ENCODE measurements at regions not wholly inside any gene's neighbourhood (a gene's known extent, or its start where the extent isn't known, plus 50 kb on each side); places are given as distances from the start of the nearest gene placed in this dataset.

DNA sequence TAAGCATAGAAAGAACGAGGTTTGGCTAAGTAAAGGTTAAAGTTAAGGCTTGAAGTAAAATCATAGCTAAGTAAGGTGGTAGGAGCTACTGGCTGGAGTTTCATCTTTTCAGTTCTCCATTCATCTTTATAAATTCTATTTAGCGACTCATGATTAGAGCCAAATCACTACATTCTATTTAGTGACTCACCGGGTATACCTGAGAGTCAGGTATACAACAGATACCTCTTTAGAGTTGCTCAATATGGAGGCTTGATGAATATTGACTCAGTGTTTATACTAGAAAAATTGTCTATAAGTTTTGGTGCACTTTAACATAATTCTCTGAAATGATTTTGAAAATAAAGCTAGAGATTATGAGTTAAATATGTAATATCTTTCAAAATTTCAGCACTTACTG, 328.8 kb upstream of the GRM7 start:
- no peak for DNase-seq

DNA sequence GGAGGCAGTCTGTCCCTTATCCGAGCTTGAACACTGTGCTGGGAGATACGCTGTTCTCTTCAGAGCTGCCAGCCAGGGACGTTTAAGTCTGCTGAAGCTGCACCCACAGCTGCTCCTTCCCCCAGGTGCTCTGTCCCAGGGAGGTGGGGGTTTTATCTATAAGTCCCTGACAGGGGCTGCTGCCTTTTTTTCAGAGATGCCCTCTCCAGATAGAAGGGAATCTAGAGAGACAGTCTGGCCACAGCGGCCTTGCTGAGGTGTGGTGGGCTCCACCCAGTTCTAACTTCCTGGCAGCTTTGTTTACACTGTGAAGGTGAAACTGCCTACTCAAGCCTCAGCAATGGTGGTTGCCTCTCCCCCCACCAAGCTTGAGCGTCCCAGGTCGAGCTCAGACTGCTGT, 319.9 kb upstream of the GRM7 start:
- no peak for DNase-seq

DNA sequence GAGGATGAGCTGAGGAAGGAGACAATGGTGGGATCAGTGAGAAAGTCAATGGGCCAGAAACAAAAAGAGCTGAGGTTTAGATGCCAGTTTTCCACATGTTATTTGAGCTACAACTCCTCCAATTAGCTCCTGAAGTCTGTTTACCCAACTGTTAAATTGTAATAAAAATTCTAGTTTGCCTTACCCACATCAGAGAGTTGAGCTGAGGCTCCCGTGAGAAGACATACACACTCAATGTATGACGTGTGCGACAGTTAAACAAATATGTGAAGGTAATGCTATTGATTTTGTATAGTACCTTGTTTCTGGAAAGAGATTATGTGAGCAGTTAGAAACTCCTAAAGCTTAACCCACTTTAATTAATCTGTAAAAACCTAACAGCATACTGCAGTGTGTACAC, 318.1 kb upstream of the GRM7 start:
- DNase-seq: no peak

DNA sequence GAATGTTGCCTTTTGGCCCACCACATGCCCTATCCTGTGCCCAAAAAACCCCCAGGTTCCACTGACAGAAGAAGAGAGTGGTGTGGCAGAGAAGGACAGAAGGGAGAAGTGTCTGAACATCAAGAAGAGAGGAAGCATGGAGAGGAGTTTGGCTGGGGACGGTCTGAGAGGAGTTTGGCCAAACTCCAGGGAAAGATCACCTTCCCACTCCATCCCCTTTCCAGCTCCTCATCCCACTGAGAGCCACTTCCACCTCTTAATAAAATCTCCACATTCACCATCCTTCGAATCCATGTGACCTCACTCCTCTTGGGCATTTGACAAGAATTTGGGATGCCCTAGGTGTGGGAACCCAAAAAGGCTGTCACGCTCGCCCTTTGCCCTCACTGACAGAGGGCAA, 311.6 kb upstream of the GRM7 start:
- no peak for DNase-seq

DNA sequence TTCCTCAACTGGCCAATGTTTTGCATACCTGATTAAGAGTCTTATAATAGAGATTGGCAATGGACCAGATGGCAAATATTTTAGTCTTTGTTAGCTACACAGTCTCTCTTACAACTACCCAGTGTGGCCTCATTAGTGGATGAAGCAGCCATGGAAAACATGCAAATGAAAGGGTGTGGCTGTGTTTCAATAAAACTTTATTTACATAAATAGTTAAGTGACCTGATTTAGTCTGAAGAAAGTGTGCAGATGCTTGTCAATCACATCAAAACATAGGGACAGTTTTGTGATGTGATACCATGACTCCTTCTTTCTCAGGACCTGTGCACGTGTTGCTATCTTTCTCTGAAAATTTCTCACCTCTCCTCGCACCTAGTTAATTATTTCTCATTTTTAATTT, 309.8 kb upstream of the GRM7 start:
- no peak for DNase-seq

DNA sequence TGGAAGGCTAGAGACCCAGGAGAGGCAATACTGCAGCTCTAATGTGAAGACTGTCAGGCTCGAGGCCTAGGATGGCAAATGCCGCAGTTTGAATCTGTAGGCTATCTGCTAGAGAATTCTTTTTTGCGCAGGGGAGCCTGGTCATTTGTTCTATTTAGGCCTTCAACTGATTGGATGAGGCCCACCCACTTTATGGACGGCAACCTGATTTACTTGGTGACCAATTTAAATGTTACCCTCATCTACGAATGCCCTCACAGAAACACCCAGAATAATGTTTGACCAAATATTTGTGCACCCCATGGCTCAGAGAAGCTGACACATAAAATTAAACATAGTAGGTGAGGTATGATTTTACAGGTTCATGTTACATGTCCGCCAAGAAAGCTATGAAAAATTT, 300.7 kb upstream of the GRM7 start:
- no peak for DNase-seq

DNA sequence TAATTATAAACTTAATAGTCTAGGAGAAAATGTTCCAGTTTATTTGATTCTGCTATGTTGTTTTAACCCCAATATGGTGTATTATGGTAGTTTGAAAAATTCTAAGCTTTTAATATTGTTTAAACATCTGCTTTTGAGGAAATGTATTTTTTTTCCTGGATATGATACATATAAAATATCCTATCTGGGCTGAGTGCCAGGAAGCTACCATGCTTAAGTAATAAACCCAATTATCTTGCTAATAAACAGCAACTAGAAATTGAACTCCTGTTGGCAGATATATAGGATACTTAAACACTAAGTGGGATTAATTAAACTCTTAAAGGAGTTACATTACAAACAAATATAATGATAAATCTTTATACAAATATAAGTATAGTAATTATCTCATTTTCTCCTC, 293.7 kb upstream of the GRM7 start:
- DNase-seq: no peak

DNA sequence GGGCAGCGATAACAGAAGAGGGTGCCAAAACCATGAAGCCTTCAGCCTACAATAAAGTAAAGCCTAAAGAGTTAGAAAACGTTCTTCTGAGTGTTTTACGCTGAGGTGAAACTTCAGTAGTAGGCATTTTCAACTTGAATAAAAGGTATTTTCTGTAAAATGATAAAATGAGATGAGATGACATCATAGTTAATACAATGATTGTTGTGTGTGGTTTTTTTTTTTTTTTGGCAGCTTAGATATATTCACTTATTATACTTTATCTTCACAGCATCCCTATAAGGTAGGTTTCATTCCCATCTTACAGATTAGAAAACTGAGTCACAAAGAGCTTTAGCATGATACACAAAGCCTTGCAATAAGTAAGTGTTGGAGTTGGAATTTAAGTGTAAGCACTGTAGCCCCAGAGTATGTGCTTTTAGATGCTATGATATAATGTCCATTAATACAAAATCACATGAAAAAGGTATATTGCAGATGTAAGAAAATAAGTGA, 291.9 kb upstream of the GRM7 start:
- DNase-seq: no peak

DNA sequence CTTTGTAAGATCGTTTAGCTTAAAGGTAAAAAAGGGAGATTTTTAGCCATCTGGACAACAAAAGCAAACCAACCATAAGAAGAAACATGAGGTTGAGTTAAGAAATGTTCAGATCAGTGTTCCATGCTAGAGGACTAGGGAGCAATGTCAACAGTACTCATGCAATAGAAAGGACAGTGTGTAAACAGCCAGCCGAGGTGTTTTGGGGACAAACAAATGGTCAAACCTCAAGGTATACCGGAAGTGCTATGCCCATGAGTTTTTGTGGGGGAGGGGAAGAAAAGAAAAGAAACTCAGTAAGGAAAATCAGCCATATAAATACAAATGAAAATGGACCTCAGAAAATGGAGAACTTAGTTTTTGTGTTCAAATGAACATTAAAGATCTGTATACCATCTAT, 289.5 kb upstream of the GRM7 start:
- no peak for DNase-seq

DNA sequence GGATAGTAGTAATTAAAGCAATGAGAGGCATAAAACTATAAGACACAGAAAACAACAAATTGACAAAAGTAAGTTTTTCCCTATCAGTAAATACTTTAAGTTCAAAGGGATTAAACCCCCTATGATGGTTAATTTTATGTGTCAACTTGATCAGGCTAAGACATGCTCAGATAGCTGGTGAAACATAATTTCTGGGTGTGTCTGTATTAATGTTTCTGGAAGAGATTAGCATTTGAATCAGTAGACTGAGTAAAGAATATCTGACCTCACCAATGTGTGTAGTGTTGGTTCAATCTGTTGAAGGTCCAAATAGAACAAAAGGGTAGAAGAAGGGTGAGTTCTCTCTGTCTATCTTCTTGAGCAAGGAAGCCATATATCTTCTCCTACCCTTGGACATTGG, 283.3 kb upstream of the GRM7 start:
- DNase-seq: no peak

DNA sequence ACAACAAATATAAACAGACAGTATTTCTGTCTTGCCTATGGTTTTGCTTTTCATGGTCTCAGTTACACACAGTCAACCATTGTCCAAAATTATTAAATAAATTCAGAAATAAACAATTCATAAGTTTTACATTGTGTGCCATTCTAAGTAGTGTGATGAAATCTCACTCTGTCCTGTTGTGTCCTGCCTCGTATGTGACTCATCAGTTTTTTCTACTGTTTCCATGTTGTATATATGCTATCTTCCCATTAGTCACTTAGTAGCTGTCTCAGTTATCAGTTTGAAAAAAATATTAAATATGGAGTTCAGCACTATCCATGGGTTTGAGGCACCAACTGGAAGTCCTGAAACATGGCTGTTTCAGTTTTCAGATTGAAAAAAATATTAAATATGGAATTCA, 282.4 kb upstream of the GRM7 start:
- DNase-seq: no peak

DNA sequence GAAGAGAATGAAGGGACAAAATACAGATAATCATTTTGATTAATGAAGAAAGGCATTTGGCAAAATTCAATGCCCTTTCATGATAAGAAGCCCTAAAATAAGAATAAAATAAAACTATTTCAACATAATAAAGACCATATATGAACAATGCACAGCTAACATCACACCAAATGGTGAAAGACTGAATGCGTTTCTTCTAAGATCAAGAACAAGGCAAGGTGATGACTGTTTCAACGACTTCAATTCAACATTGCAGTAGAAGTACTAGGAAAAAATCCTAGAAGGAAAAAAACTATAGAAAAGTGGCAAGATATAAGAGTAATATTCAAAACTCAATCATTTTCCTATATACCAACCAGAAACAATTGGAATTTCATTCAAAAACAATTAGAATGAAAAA, 280.1 kb upstream of the GRM7 start:
- DNase-seq: no peak

DNA sequence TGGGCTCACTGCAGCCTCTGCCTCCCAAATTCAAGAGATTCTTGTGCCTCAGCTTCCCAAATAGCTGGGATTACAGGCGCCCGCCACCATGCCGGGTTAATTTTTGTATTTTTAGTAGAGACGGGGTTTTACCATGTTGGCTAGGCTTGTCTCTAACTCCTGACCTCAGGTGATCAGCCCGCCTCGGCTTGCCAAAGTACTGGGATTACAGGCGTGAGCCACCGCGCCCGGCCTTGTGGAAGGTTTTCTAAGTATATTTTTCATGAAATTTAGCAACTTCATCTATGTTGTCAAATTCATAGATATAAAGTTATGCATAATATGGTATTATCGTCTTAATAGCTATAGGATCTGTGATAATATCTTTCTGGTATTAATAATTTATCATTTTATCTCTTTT, 275.6 kb upstream of the GRM7 start:
- DNase-seq: no peak

DNA sequence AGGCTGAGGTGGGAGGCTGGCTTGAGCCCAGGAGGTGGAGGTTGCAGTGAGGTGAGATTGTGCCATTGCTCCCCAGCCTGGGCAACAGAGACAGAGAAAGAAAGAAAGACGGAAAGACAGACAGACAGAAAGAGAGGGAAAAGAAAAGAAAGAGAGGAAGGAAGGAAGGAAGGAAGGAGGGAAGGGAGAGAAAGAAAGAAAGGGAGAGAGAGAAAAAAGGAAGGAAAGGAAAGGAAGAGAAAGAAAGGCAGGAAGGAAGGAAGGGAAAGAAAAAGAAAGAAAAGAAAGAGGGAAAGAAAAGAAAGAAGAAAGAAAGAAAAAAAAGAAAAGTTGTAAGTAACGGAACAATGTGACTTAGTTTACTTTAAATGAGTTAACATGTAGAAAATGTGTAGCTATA, 260.7 kb upstream of the GRM7 start:
- DNase-seq: no peak

DNA sequence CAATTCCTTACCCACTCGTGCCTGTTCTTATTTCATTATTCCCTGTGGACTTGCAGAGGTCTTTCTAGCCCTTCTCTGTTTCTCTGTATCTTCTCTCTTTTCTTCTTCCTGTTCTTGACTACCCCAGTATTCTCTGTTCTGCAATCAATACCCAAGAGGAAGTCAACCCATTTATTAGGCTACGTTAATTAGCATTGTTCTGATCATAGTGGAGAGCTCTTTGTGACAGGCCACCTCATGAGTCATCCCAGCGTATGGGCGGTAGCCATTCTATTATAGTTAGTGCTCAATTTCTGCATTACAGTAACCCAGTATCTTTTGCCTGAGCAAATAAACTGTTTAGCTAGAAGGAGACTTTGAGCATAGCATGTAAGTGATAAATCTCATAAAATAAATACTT, 259.5 kb upstream of the GRM7 start:
- no peak for DNase-seq

DNA sequence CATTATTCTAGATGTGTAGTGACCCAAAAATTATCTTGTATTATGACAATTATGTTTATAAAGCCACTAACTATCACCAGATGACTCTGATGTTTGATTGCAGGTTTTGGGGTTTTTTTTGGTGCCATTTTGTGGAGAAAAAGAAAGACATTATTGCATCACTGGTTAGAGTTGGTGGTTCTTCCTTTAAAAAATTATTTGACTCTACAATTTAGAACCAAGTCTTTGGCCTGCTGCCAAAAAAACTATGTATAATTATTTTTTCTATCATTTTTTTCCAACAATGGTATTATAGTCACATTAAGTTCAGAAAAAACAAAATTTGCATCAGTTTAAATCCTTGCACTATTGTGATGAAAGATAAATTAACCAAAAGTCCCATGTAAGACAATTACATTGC, 258.6 kb upstream of the GRM7 start:
- DNase-seq: no peak

DNA sequence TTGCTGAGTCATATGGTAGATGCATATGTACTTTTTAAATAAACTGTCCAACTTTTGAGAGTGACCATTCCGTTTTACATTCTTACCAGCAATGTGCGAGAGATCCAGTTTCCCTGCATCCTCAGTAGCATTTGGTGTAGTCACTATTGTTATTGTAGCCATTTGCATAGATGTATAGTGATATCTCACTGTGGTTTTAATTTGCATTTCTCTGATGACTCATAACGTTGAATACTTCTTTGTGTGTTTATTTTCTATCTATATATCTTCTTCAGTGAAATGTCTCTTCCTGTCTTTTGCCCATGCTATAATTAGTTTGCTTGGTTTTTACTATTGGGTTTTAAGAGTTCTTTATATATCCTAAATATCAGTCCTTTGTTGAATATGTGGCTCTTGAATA, 255.7 kb upstream of the GRM7 start:
- no peak for DNase-seq

DNA sequence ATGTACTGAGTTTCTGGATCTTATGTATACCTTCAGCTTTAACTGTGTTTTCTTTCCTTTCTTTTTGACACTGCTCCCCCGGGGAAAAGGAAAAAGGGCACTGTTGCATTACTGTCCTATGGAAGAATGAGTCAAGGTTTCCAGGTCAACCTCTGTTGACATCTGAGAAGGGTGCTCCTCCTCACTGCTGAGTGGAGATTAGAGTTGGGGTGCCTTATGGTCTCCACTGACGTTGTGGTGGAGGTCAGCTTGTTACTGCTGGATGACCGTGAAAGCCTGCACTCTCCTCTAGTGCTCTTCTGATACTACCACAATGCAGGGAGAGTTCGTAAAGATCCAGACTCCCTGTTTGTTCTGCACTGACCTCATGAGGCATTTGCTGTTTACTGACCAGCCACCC, 252.1 kb upstream of the GRM7 start:
- DNase-seq: no peak

DNA sequence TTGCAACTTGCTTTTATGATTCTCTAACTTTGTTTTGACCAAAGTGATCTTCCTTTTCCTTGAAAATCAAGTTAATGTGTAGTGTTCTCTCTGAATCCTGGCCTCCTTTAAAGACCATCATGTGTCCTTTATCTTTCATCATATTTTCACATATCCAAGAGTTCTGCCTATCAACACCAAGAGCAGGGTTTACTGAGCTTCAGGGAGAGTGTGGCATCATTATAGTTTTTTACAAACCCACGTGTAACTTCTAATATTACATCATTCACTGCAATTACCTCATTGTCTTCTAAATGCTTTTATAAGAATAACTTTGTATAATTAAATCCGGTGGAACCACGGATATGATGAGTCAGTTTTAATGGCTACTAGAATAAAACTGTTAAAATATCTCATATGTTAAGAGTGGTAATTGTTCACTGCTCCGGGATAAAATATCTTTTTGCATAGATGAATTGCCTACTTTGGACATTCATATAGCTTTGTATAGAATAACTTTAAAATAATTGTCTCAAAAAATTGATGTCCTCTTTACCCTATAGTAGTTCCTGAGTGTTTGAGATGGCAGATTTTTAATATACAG, 248.8 kb upstream of the GRM7 start:
- no peak for DNase-seq

DNA sequence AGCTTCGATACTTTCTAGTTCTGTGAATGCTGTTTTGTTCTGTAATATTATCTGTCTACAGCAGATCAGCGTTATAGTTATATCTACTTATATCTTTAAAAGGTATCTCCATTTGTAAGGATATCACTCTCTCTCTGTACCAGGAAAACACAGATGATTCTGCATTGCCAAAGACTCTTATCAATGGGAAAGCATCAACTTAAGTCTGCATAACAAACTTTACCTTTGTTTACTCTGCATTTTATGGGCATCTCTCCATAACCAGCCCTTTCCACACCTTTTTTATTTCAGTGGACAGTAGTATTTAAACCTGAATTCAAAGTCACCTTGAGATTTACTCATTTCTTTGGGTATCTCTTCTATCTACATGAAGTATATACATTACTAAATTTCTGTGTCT, 238.7 kb upstream of the GRM7 start:
- no peak for DNase-seq

DNA sequence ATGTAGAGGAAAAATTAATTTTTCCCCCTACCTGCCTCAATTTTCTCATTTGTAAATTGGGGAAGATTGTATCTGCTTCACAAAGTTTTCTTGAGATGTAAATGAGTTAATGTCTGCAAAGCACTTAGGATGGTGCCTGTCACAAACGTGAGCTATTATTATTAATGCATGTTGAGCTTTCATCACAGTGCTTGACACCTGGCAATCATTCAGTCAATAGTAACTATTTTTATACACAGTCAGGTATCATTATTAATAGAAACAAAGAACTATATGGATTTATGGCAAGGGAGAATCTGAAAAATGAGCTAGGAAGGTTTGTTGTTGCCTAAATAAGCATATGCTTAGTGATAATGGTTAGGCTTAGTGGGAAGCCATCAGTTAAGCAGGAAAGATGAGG, 238.2 kb upstream of the GRM7 start:
- no peak for DNase-seq

DNA sequence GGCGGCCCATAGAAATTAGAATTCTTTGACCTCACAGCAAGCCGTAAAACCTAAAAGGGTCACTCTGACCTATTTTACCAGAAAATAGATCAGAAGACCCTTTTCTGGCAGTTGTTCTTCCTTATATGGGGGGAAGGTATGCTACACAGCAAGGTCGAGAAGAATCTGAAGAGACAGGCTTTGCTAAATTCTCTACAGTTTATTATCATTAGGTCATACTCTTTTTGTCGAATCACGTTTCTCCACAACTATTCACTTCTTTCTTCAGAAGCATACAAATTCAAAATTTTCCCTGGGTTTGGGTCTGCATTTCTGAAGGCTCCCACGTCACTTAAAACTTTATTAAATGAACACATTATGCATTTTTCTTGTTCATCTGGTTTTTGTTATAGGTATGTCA, 229.5 kb upstream of the GRM7 start:
- no peak for DNase-seq

DNA sequence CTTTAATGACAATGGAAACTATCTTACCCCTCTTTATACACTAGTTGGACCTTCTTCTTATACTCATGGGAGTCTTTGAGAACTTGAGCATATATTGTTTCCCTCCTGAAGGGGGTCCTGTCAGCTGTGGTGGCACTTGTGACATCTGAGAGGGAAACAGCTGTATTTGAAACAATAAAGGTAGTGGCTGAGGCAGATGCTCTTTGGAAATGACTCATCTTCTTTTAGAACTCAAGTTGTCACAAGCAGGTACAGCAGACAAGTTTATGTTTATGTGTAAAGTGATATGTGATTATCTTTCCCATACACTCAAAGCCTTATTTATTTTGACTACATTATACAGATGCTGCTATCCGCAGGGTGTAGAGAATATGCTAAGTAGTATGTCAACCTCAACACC, 220.0 kb upstream of the GRM7 start:
- DNase-seq: no peak

DNA sequence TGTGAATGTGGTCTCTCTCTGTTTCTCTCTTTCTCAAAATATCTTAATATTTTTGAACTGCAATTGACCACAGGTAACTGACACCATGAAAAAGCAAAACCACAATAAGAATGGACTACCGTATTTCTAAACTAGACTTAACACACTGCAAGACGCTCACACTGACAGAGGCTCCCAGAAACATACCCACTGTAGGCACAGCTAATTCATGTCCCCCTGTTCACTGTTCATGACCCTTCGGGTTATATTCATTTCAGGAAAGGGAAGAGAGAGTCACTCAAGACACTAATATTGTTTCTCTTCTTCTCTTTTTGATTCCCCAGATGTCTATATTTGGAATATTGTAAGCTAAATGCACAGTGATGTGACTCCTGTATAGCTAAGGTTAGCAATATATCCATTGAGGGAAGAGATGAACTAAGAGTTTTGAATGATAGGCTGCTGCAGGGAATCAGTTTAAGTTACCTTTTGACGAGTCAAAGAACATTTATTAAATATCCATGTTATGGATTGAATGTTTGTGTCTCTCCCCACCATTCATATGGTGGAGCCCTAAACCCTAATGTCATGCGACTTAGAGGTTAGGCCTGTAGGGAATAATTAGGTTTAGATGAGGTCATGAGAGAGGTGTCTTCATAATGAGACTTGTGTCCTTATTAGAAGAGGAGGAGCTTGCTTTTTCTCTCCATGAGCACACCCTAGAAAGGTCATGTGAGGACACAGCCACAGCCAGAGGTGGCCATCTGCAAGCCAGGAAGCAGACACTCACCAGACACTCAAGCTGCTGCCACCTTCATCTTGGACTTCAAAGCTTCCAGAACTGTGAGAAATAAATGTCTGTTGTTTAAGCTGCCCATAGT, 216.6 kb upstream of the GRM7 start:
- DNase-seq: no peak

DNA sequence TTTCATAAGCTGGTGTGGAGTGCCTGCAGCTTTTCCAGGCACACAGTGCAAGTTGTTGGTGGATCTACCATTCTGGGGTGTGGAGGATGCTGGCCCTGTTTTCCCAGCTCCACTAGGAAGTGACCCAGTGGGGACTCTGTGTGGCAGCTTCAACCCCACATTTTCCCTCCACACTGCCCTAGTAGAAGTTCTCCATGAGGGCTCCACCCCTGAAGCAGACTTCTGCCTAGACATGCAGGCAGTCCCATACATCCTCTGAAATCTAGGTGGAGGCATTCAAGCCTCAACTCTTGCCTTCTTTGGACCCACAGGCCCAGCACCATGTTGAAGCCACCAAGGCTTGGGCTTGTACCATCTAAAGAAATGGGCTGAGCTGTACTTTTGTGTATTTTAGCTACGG, 206.2 kb upstream of the GRM7 start:
- DNase-seq: no peak

Data from right forelimb (tissue), 1 donor.